ENCODE measurements at regions not wholly inside any gene's neighbourhood (a gene's known extent, or its start where the extent isn't known, plus 50 kb on each side); places are given as distances from the start of the nearest gene placed in this dataset.

- Histone ChIP-seq H3K27me3 (ENCODE audit: insufficient read depth, low read length) (no peaks in the 10 kb centered on the region; the same call in 1 of the 2 replicates), H4K8ac (replicated peaks; ENCODE audit: insufficient read length, low read depth, low read length) (no peak overlapping the region), H3K14ac (ENCODE audit: insufficient read depth, low read length) (no peak overlapping the region), H2BK20ac (ENCODE audit: low read depth, low read length, poor library complexity, severe bottlenecking) (no peak overlapping the region), H4K91ac (ENCODE audit: insufficient read length, low read depth, low read length) (no peak overlapping the region), H2BK5ac (ENCODE audit: insufficient read length, low read length) (no peak overlapping the region), H3K9ac (ENCODE audit: extremely low read depth, insufficient read length, low read length) (no peak overlapping the region), H3K79me1 (ENCODE audit: insufficient read depth, low read depth, low read length, poor library complexity, severe bottlenecking) (no peaks in the 10 kb centered on the region), H3K4me2 (ENCODE audit: insufficient read depth, insufficient read length, low read length) (no peak overlapping the region), H3K23ac (ENCODE audit: insufficient read length, low read depth, low read length) (no peak overlapping the region), H4K20me1 (ENCODE audit: control insufficient read depth, insufficient read depth, insufficient read length) (no peaks in the 10 kb centered on the region), H3K79me2 (ENCODE audit: insufficient read depth, low read length) (no peaks in the 10 kb centered on the region), H3K56ac (ENCODE audit: insufficient read length, low read depth, low read length) (no peak overlapping the region), H2BK15ac (ENCODE audit: low read depth, low read length) (no peak overlapping the region), H3K4me1 (ENCODE audit: insufficient read depth, low read length) (no peaks in the 10 kb centered on the region), H3K4ac (ENCODE audit: low read depth, low read length) (no peak overlapping the region), H3T11ph (ENCODE audit: low read length) (no peak overlapping the region), H2AK5ac (ENCODE audit: insufficient read length, low read length) (no peak overlapping the region), H2AFZ (ENCODE audit: low read length) (no peak overlapping the region), H3K27ac (ENCODE audit: insufficient read length, low read depth, low read length) (no peak overlapping the region), H3K9me3 (ENCODE audit: control insufficient read depth, low read depth, low read length) (no peaks in the 10 kb centered on the region), H4K5ac (ENCODE audit: insufficient read length, low read depth, low read length) (no peak overlapping the region), H2BK120ac (ENCODE audit: low read depth, low read length, poor library complexity, severe bottlenecking) (no peak overlapping the region), H2BK12ac (ENCODE audit: insufficient read length, low read depth, low read length) (no peak overlapping the region), H3K23me2 (ENCODE audit: insufficient read length, low read depth, low read length, poor library complexity, severe bottlenecking) (no peaks in the 10 kb centered on the region), H3K18ac (ENCODE audit: insufficient read length, low read depth, low read length) (no peak overlapping the region)
- Mint-ChIP-seq H3K9me3 (no peaks in the 10 kb centered on the region), H3K27ac (no peak overlapping the region), H3K27me3 (ENCODE audit: low read depth) (0 out of 2 replicates have a peak, but pooled peaks cover 2% of the 10 kb centered on the region), H3K36me3 (ENCODE audit: insufficient read depth in 1 of 3, low read depth in 3 of 3) (no peaks in the 10 kb centered on the region), H3K4me1 (peaks cover 3% of the 10 kb centered on the region in 2 experiments), H3K4me3 (no peak overlapping the region)
- TF ChIP-seq CTCF (conservative IDR thresholded peaks at IDR 0.05): no peak
- DNase-seq: no peak
- WGBS (ENCODE audit: extremely low coverage, insufficient read length, low lambda C conversion rate): no CpG with 5 or more reads among the region's 5 CpGs
Observed at GRCh38 chr5:99063737-99064136, 134.9 kb upstream of the CHD1 start.
